GM19328 (cell line): ENCODE measurements at regions not wholly inside any gene's neighbourhood (a gene's known extent, or its start where the extent isn't known, plus 50 kb on each side); places are given as distances from the start of the nearest gene placed in this dataset.

Experiments
- ATAC-seq: cut with Tn5 transposase; IDR thresholded peaks from one replicate; pipeline ENCODE4 v1.9.1; 2021; ENCODE audit warnings: mild to moderate bottlenecking, moderate library complexity; ENCODE audit not compliant: unreplicated experiment

DNA sequence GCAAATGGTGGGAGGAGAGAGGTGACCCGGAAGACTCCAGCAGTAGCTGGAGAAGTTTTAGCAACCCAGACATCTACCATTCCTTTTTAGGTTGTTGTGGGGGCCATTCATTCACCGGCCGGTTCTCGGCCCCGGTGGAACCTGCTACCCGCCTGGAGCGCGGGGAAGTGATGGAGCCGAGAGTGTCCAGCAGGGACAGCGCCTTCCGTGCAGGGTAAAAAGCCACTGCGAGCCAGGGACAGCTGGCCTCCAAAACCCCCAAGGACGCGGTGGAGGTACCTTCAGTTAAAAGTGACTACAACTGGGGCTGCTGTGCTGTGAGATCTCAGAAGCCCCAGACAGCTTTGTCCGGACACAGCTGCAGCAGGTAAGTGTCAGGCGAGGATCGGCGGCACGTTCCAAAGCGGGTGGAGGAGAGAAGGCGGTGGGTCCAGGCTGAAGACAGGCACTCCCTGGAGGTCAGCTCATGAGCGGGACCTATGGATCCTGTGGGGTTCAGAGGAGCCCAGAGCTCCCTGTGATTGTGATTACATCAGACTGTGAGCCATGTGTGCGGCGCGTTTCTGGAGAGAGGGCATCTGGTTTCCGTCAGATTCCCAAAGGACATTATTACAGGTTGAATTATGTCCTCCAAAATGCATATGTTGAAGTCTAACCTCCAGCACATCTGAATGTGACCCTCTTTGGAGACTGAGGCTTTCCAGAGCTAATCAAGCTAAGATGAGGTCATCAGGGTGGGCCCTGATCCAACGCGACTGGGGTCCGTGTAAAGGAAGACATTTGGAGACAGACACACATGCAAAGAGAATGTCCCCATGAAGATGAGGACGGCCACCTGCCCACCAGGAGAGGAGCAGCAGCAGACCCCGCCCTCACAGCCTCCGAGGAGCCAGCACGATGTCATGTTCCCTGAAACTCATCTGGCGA is 276.3 kb downstream of the EIPR1 start:
- ATAC-seq = no peak

GRCh38 chr2:3100386-3100785 is 277.2 kb downstream of the EIPR1 start:
- no peak for ATAC-seq

DNA sequence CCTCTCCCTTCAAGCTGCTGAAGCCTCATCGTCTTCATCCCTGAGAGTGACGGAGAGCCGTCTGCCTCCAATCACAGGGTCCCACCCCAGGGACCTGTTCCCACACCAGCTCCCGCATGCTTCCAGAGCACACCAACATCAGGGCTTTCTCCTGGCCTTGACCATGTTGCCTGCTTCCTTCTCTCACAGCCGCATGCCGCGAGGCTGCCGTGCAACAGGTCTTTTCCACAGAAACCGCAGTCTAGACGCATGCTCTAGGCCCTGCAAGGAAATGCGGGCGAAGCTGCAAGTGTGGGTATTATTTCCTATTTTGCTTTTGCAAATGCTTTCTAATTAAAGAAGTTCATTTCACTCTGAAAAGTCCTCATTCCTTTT is 277.8 kb downstream of the EIPR1 start:
- ATAC-seq = no peak

DNA sequence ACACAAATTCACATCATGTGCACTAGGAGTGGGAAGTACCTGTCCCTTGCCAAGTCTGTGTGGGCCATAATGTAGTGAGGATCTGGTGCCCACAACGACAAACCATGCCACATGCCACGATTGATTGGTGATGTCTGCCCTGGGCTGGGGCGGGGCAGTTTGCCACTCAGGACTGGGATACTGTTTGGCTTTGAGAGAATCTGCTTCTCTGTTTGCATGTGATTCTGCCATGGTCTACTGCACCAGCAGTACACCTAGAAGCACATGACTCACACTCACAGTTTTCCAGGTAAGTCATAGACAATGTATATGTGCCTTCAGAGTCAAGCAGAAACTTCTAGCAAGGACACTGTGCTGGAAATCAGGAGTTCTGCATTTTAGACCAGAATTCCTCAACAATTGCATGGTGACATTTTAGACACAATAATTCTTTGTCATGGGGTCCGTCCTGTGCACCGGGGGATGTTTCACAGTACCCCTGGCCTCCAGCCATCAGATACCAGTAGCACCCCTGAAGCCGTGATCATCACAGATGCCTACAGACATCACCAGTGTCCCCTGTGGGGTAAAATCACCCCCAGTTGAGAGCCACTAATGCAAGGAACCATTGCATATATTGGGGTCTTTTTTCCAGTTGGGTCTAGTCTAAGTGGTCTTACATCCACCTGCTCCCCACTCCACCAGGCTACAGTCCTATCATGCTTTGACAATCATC is 278.3 kb downstream of the EIPR1 start:
- ATAC-seq = no peak

DNA sequence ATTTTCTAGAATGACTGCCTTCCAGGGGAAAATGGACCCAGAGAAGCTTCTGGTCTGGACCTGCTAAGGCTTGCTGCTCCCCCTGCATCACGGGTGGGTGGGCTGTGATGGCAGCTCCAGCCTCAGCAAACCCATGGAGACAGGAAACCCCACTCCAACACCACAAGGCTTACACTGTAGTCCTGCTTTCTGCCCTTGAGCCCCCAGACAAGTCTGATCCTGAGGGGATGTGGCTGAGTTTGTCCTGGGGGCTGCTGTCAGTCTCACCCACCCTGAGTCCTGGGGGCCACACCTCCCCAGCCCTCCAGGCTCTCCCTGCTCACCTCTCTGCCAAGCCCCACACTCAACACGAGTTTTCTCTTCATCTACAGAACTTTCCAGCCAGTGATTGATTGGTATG is 279.4 kb downstream of the EIPR1 start:
- ATAC-seq = no peak

- no peak for ATAC-seq
Observed at GRCh38 chr2:3097804-3098203, 279.8 kb downstream of the EIPR1 start.

- ATAC-seq = no peak
Observed at GRCh38 chr2:3094999-3095958, 282.3 kb downstream of the EIPR1 start.

DNA sequence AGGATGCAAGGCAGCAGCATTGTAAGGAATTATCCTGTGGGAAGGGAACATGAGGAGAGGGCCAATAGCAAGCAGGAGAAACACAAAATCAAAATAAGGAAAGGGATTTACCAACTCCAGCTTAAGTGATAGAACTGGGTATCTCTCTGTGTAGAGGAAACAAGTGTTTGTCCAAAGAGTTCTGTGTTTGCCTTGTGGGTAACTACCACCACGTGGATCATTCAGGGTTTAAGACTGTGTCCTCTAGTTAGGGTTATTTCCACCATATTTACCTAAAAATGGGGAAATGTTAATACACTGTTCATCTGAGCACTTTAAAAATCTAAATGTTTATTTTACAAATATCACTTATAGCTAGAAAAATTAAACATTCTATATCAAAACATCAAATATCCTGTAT is 283.3 kb downstream of the EIPR1 start:
- ATAC-seq = no peak

GRCh38 chr2:3091696-3092095 is 285.9 kb downstream of the EIPR1 start:
- no peak for ATAC-seq

GRCh38 chr2:3082705-3083104 is 294.9 kb downstream of the EIPR1 start:
- no peak for ATAC-seq

- ATAC-seq = no peak
Observed at GRCh38 chr2:3079959-3080948, 297.4 kb downstream of the EIPR1 start.

DNA sequence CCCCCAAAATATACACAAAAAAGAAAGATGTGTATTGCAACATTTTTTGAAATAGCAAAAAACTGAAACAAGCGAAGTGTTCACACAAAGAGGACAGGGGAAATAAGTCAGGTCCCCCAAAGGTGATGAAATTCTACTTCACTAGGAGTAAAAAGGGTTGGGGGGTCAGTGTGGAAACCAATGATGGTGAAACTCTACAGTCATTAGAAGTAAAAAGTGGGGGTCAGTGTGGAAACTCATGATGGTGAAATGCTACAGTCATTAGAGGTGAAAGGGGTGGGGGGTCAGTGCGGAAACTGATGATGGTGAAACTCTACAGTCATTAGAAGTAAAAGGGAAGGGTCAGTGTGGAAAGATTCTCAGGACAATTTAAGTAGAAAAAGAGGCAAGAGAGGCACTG is 298.2 kb downstream of the EIPR1 start:
- no peak for ATAC-seq

- no peak for ATAC-seq
Observed at GRCh38 chr2:3078684-3079083, 298.9 kb downstream of the EIPR1 start.

GRCh38 chr2:3076848-3077642 is 300.6 kb downstream of the EIPR1 start:
- ATAC-seq = no peak

DNA sequence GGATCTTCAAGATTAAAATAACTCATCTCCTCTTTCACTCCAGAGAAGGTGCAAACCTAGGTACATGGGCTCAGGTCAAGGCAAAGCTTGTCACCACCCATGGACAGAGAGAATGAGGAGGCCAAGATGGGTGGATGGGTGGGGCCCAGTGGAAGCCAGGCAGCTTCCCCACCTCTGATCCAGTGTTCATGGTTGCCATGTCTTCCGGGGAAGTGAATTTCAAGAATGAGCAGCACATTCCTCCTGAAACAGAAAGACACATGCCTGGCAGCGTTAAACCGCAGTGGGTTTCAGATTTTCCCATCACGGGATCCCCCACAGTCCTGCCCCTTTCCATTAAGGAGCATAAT is 301.7 kb downstream of the EIPR1 start:
- ATAC-seq = no peak

- no peak for ATAC-seq
Observed at GRCh38 chr2:3075316-3075990, 302.2 kb downstream of the EIPR1 start.

DNA sequence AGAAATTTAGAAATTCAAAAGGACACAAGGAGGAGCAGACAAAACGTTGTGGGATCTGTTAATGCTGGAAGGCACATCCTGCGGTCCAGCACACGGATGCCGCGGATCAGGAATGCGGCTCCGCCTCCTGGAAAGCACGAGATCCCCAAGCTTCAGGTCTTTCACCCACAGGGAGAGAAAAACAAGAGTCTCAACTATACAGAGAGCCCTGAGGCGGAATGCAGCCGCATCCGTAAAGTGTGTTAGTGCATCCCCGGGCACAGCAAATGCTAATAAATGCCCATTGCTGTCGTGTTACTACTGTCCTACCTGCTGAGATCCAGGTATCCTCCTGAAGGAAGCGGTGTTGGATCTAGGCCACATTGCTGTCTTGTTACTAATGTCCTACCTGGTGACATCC is 303.9 kb downstream of the EIPR1 start:
- no peak for ATAC-seq

GRCh38 chr2:3073041-3073595 is 304.5 kb downstream of the EIPR1 start:
- ATAC-seq = no peak
